B cell (primary cell): ENCODE measurements at regions not wholly inside any gene's neighbourhood (a gene's known extent, or its start where the extent isn't known, plus 50 kb on each side); places are given as distances from the start of the nearest gene placed in this dataset.

Source experiments
- ATAC-seq: fragments of 200-7000 bp; cut with Tn5 transposase; one replicate; pipeline ENCODE4 v1.10.0; 2021; ENCODE audit warnings: low read depth, mild to moderate bottlenecking, moderate number of reproducible peaks, moderate library complexity
- CTCF ChIA-PET: fragments of 350-600 bp; sonication (Branson Sonifier 250); formaldehyde crosslinking; loops from one replicate; lab custom pipeline; 2021; ENCODE audit warnings: antibody characterized with exemption, inconsistent platforms; lab: Charles Lee
- POLR2A ChIA-PET: fragments of 350-600 bp; sonication (Branson Sonifier 250); formaldehyde crosslinking; loops from one replicate; lab custom pipeline; 2021; ENCODE audit warnings: antibody characterized with exemption; lab: Charles Lee
- DNase-seq: peaks from one replicate; pipeline ENCODE4 v3.0.0; 2013
- H2AFZ ChIP-seq: 2 replicates; pipeline ENCODE4 v1.6.1; 2012; ENCODE audit warnings: mild to moderate bottlenecking, low read depth, low read length; ENCODE audit not compliant: insufficient read depth, poor library complexity, severe bottlenecking
- H3K27ac ChIP-seq, 2 donors: 1 replicate in 1 of 2; 2 replicates in 1 of 2; pipeline ENCODE4 v1.5.1; 2012 to 2013; ENCODE audit warnings: low read length in 2 of 2, mild to moderate bottlenecking in 2 of 2, moderate library complexity in 1 of 2
- H3K27me3 ChIP-seq, 4 experiments: fragments of 200-600 bp in 1 of 4; sonication (generic) in 1 of 4; replicated peaks in 1 of 4; 1 replicate in 2 of 4; 2 replicates in 2 of 4; pipeline versions ENCODE4 v1.6.1 to v1.7.0; 2013 to 2016; ENCODE audit warnings: low read length in 3 of 4, mild to moderate bottlenecking in 2 of 4, mixed read lengths in 1 of 4, moderate library complexity in 1 of 4; ENCODE audit not compliant: insufficient read depth in 4 of 4, control insufficient read depth in 3 of 4; ENCODE audit errors: control extremely low read depth in 1 of 4
- H3K36me3 ChIP-seq, 2 experiments: replicated peaks in 1 of 2; 1 replicate in 1 of 2; 2 replicates in 1 of 2; pipeline versions ENCODE4 v1.6.1 to v1.7.1; 2013; ENCODE audit warnings: low read length in 1 of 2; ENCODE audit not compliant: insufficient read depth in 2 of 2, control insufficient read depth in 1 of 2; ENCODE audit errors: control extremely low read depth in 1 of 2, extremely low read depth in 1 of 2
- H3K4me1 ChIP-seq, 2 donors: fragments of 200-600 bp in 1 of 2; sonication (generic) in 1 of 2; 1 replicate in 1 of 2; 2 replicates in 1 of 2; pipeline versions ENCODE4 v1.5.1 to v1.6.1; 2013 to 2017; ENCODE audit warnings: low read length in 2 of 2; ENCODE audit not compliant: control insufficient read depth in 2 of 2, insufficient read depth in 2 of 2
- H3K4me2 ChIP-seq: replicated peaks from 2 replicates; pipeline ENCODE3; 2012; ENCODE audit warnings: mild to moderate bottlenecking, low read depth, low read length; ENCODE audit not compliant: poor library complexity, severe bottlenecking
- H3K4me3 ChIP-seq, 5 experiments: fragments of 200-600 bp in 1 of 5; sonication (generic) in 1 of 5; 1 replicate in 3 of 5; 2 replicates in 2 of 5; pipeline versions ENCODE4 v1.5.1 to v1.7.0; 2011 to 2016; ENCODE audit warnings: low read length in 4 of 5, mild to moderate bottlenecking in 4 of 5, low read depth in 2 of 5, control low read depth in 1 of 5, moderate library complexity in 1 of 5; ENCODE audit not compliant: insufficient read depth in 1 of 5; ENCODE audit errors: control extremely low read depth in 1 of 5, extremely low read depth in 1 of 5
- H3K79me2 ChIP-seq: fragments of 200-600 bp; sonication (generic); one replicate; pipeline ENCODE4 v1.6.0; 2016; ENCODE audit warnings: low read length; ENCODE audit not compliant: control insufficient read depth, insufficient read depth
- H3K9ac ChIP-seq: fragments of 200-600 bp; sonication (generic); 2 replicates; pipeline ENCODE4 v1.6.1; 2017; ENCODE audit warnings: mild to moderate bottlenecking, low read length, moderate library complexity
- H3K9me3 ChIP-seq, 3 donors: one replicate each; pipeline versions ENCODE4 v1.6.1 to v1.7.1; 2013; ENCODE audit warnings: low read length in 2 of 3; ENCODE audit not compliant: control insufficient read depth in 2 of 3, insufficient read depth in 1 of 3; ENCODE audit errors: control extremely low read depth in 1 of 3
- H4K20me1 ChIP-seq: 2 replicates; pipeline ENCODE4 v1.6.0; 2012; ENCODE audit warnings: mild to moderate bottlenecking, low read length; ENCODE audit not compliant: insufficient read depth, control insufficient read depth, poor library complexity, severe bottlenecking
- H3K27ac Mint-ChIP-seq: one replicate; pipeline ENCODE4 v1.8.0; 2021; ENCODE audit warnings: mixed read lengths
- H3K27me3 Mint-ChIP-seq: one replicate; pipeline ENCODE4 v1.8.0; 2021; ENCODE audit warnings: mixed read lengths
- H3K4me1 Mint-ChIP-seq: one replicate; pipeline ENCODE4 v1.8.0; 2021; ENCODE audit warnings: mixed read lengths
- H3K4me3 Mint-ChIP-seq: one replicate; pipeline ENCODE4 v1.8.0; 2021; ENCODE audit warnings: mixed read lengths
- H3K9me3 Mint-ChIP-seq: one replicate; pipeline ENCODE4 v1.8.0; 2022; ENCODE audit warnings: mixed read lengths; ENCODE audit not compliant: insufficient read depth
- EZH2 ChIP-seq: IDR thresholded peaks from 2 replicates; pipeline ENCODE4 v1.6.1; 2012; ENCODE audit warnings: borderline replicate concordance, low read depth, mild to moderate bottlenecking, moderate library complexity, low read length; ENCODE audit not compliant: insufficient read depth, poor library complexity, severe bottlenecking
- WGBS: methylation state at CpG from one replicate; pipeline ENCODE4 v1.1.5; 2013; ENCODE audit warnings: missing lambda C conversion rate; ENCODE audit not compliant: insufficient coverage; 5-methylcytosine and 5-hydroxymethylcytosine counted together
- intact Hi-C: fragments of 100-400 bp; cut with micrococcal nuclease; formaldehyde crosslinking; loops from one replicate; pipeline ENCODE4 v1.10.0; 2022
- TF ChIP-seq, protein P1 (sequence below): fragments of 200-600 bp; IDR thresholded peaks from one replicate; pipeline ENCODE4 v1.8.0; 2022; ENCODE audit warnings: antibody characterized with exemption, mild to moderate bottlenecking

DNA sequence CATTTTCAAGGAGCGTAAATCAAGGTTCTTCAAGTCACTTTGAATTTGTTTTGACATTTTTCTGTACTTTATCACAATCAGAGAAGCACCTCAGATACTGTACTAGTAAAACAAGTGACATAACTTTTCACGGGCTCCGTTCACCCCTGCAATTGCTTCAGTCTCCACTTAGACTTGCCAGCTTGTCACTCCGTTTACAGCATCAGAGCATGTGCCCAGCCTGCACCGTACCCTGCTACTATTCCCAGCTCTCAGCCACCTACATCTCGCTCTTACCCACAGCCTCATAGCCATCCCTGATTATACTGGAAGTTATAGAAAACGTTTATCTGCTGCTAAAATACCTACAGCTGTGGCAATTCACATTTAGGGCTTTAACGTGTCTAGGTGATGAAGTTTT lies 135.3 kb upstream of the TENM3 start:
- Histone ChIP-seq H3K4me2 (no peak overlapping the region), H3K4me1 (no peaks in the 10 kb centered on the region), H4K20me1 (no peaks in the 10 kb centered on the region), H3K9me3 (peaks cover 0 to 11% (median 0%) of the 10 kb centered on the region in 3 donors), H3K27me3 (no peaks in the 10 kb centered on the region), H2AFZ (no peak overlapping the region), H3K4me3 (no peak overlapping the region), H3K79me2 (no peaks in the 10 kb centered on the region), H3K36me3 (no peaks in the 10 kb centered on the region), H3K27ac (no peak overlapping the region), H3K9ac (no peak overlapping the region)
- H3K9me3 Mint-ChIP-seq, result no peaks in the 10 kb centered on the region
- ChIA-PET CTCF (no interaction called here), POLR2A (no interaction called here)
- DNase-seq (no peak), ATAC-seq (no peak)
- intact Hi-C loops, result no loop called here
- no peaks in the 10 kb centered on the region for H3K27me3 Mint-ChIP-seq
- WGBS, result 88% methylated on average over 5 of the region's 8 CpGs
- no peaks in the 10 kb centered on the region for H3K4me1 Mint-ChIP-seq
- TF ChIP-seq EZH2, result no peak
- TF ChIP-seq, protein P1, sequence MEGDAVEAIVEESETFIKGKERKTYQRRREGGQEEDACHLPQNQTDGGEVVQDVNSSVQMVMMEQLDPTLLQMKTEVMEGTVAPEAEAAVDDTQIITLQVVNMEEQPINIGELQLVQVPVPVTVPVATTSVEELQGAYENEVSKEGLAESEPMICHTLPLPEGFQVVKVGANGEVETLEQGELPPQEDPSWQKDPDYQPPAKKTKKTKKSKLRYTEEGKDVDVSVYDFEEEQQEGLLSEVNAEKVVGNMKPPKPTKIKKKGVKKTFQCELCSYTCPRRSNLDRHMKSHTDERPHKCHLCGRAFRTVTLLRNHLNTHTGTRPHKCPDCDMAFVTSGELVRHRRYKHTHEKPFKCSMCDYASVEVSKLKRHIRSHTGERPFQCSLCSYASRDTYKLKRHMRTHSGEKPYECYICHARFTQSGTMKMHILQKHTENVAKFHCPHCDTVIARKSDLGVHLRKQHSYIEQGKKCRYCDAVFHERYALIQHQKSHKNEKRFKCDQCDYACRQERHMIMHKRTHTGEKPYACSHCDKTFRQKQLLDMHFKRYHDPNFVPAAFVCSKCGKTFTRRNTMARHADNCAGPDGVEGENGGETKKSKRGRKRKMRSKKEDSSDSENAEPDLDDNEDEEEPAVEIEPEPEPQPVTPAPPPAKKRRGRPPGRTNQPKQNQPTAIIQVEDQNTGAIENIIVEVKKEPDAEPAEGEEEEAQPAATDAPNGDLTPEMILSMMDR, result no peak
- no peak overlapping the region for H3K27ac Mint-ChIP-seq
- H3K4me3 Mint-ChIP-seq, result no peak overlapping the region

DNA sequence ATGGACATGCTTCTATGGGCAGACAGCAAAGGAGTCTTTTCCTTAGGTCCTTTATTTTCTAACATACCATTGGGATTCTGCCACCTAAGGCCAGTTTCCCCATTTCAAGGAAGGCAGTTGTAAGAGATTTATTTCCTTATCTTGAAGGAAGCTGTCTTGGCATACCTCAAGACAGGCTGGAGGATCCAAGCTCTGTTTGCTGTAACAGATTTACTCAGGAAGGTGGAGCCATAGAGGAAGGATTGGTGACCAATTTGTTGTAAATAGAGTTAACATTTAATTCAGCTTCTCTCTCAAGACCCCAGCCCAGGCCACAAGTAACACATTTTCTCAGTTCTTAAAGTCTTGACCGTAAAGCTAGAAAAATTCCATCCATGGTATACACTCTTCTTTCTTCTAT lies 131.6 kb upstream of the TENM3 start:
- Histone ChIP-seq H3K4me3 (no peak overlapping the region), H3K27me3 (no peaks in the 10 kb centered on the region), H3K4me1 (no peaks in the 10 kb centered on the region), H3K4me2 (no peak overlapping the region), H2AFZ (no peak overlapping the region), H3K9me3 (peaks cover 0 to 9% (median 0%) of the 10 kb centered on the region in 3 donors), H3K9ac (no peak overlapping the region), H3K79me2 (no peaks in the 10 kb centered on the region), H3K27ac (no peak overlapping the region), H4K20me1 (no peaks in the 10 kb centered on the region), H3K36me3 (no peaks in the 10 kb centered on the region)
- no CpG with 5 or more reads among the region's 1 CpG for WGBS
- ATAC-seq (no peak), DNase-seq (no peak)
- no peaks in the 10 kb centered on the region for H3K27me3 Mint-ChIP-seq
- no peak overlapping the region for H3K27ac Mint-ChIP-seq
- POLR2A ChIA-PET, result no interaction called here
- intact Hi-C loops, result no loop called here
- TF ChIP-seq EZH2, result no peak
- TF ChIP-seq, protein P1, result no peak
- CTCF ChIA-PET, result no interaction called here
- no peaks in the 10 kb centered on the region for H3K4me1 Mint-ChIP-seq
- no peak overlapping the region for H3K4me3 Mint-ChIP-seq
- H3K9me3 Mint-ChIP-seq, result no peaks in the 10 kb centered on the region
